ENCODE measurements at regions not wholly inside any gene's neighbourhood (a gene's known extent, or its start where the extent isn't known, plus 50 kb on each side); places are given as distances from the start of the nearest gene placed in this dataset.

GRCh38 chr3:137061186-137061585 is 103.4 kb downstream of the IL20RB start:
- Histone ChIP-seq H3K36me3 (replicated peaks in 1 of 2) (no peaks in the 10 kb centered on the region), H3K27me3 (no peaks in the 10 kb centered on the region), H3K4me1 (replicated peaks in 1 of 2) (no peaks in the 10 kb centered on the region), H3K27ac (no peak overlapping the region), H3K4me3 (no peak overlapping the region), H3K9me3 (replicated peaks in 1 of 3) (no peaks in the 10 kb centered on the region)
- TF ChIP-seq POLR2A (IDR thresholded peaks at IDR 0.05), result no peak
- TF ChIP-seq CTCF (IDR thresholded peaks at IDR 0.05), result no peak
- WGBS, 4 donors, result 68 to 70% (median 69%) methylated on average over 4 of the region's 4 CpGs
- intact Hi-C loops (cut with DNase I), result no loop called here
- DNase-seq, result no peak

GRCh38 chr3:137062250-137062649 is 104.5 kb downstream of the IL20RB start:
- no peak overlapping the region for H3K4me3 ChIP-seq
- H3K27me3 ChIP-seq, result no peaks in the 10 kb centered on the region
- TF ChIP-seq POLR2A (IDR thresholded peaks at IDR 0.05) (no peak), CTCF (IDR thresholded peaks at IDR 0.05) (no peak)
- DNase-seq, result no peak
- H3K9me3 ChIP-seq (replicated peaks in 1 of 3), result no peaks in the 10 kb centered on the region
- no peaks in the 10 kb centered on the region for H3K36me3 ChIP-seq (replicated peaks in 1 of 2)
- intact Hi-C loops (cut with DNase I), result no loop called here
- no peak overlapping the region for H3K27ac ChIP-seq
- 66 to 86% (median 80%) methylated on average over 2 of the region's 2 CpGs for WGBS, 4 donors
- no peaks in the 10 kb centered on the region for H3K4me1 ChIP-seq (replicated peaks in 1 of 2)

- Histone ChIP-seq H3K9me3 (replicated peaks in 1 of 3) (no peaks in the 10 kb centered on the region), H3K4me3 (no peak overlapping the region), H3K27ac (no peak overlapping the region), H3K36me3 (replicated peaks in 1 of 2) (no peaks in the 10 kb centered on the region), H3K4me1 (replicated peaks in 1 of 2) (no peaks in the 10 kb centered on the region), H3K27me3 (no peaks in the 10 kb centered on the region)
- 71 to 86% (median 81%) methylated on average over 1 of the region's 1 CpG for WGBS, 4 donors
- DNase-seq, result no peak
- TF ChIP-seq POLR2A (IDR thresholded peaks at IDR 0.05) (no peak), CTCF (IDR thresholded peaks at IDR 0.05) (no peak)
- intact Hi-C loops (cut with DNase I), result no loop called here
Measured at GRCh38 chr3:137065381-137065780, 107.6 kb downstream of the IL20RB start.

GRCh38 chr3:137066092-137066491 is 108.3 kb downstream of the IL20RB start:
- Histone ChIP-seq H3K4me3 (no peak overlapping the region), H3K27me3 (no peaks in the 10 kb centered on the region), H3K27ac (no peak overlapping the region), H3K36me3 (replicated peaks in 1 of 2) (no peaks in the 10 kb centered on the region), H3K4me1 (replicated peaks in 1 of 2) (no peaks in the 10 kb centered on the region), H3K9me3 (replicated peaks in 1 of 3) (no peaks in the 10 kb centered on the region)
- intact Hi-C loops (cut with DNase I), result no loop called here
- no peak for TF ChIP-seq CTCF (IDR thresholded peaks at IDR 0.05)
- TF ChIP-seq POLR2A (IDR thresholded peaks at IDR 0.05), result no peak
- no peak for DNase-seq
- WGBS, 4 donors, result 84 to 92% (median 88%) methylated on average over 2 of the region's 2 CpGs
